ENCODE measurements at regions not wholly inside any gene's neighbourhood (a gene's known extent, or its start where the extent isn't known, plus 50 kb on each side); places are given as distances from the start of the nearest gene placed in this dataset.

GRCh38 chr10:3861795-3862194, 76.8 kb upstream of the KLF6 start:
- H3K23ac ChIP-seq (ENCODE audit: insufficient read length, low read depth, low read length) = no peak overlapping the region
- no peak overlapping the region for H3K27ac ChIP-seq (ENCODE audit: insufficient read length, low read depth, low read length)
- no peak overlapping the region for H3K14ac ChIP-seq (ENCODE audit: insufficient read depth, low read length)
- no peak overlapping the region for H2BK12ac ChIP-seq (ENCODE audit: insufficient read length, low read depth, low read length)
- no peaks in the 10 kb centered on the region for H3K23me2 ChIP-seq (ENCODE audit: insufficient read length, low read depth, low read length, poor library complexity, severe bottlenecking)
- no peak overlapping the region for H2BK120ac ChIP-seq (ENCODE audit: low read depth, low read length, poor library complexity, severe bottlenecking)
- no peak overlapping the region for H2BK20ac ChIP-seq (ENCODE audit: low read depth, low read length, poor library complexity, severe bottlenecking)
- H2BK5ac ChIP-seq (ENCODE audit: insufficient read length, low read length) = no peak overlapping the region
- Mint-ChIP-seq H3K4me1 (no peaks in the 10 kb centered on the region), H3K36me3 (ENCODE audit: insufficient read depth in 1 of 3, low read depth in 3 of 3) (no peaks in the 10 kb centered on the region), H3K27me3 (ENCODE audit: low read depth) (no peaks in the 10 kb centered on the region; the same call in 1 of the 2 replicates), H3K27ac (no peak overlapping the region), H3K4me3 (no peak overlapping the region), H3K9me3 (no peaks in the 10 kb centered on the region; a peak in 1 of 5 replicates)
- no peaks in the 10 kb centered on the region for H3K79me2 ChIP-seq (ENCODE audit: insufficient read depth, low read length)
- no peak overlapping the region for H4K5ac ChIP-seq (ENCODE audit: insufficient read length, low read depth, low read length)
- no peaks in the 10 kb centered on the region for H3K9me3 ChIP-seq (ENCODE audit: control insufficient read depth, low read depth, low read length)
- H3K4me2 ChIP-seq (ENCODE audit: insufficient read depth, insufficient read length, low read length) = no peak overlapping the region
- H4K20me1 ChIP-seq (ENCODE audit: control insufficient read depth, insufficient read depth, insufficient read length) = no peaks in the 10 kb centered on the region
- H2AK5ac ChIP-seq (ENCODE audit: insufficient read length, low read length) = no peak overlapping the region
- no peak overlapping the region for H3K56ac ChIP-seq (ENCODE audit: insufficient read length, low read depth, low read length)
- peak overlapping the region; percentile 51 for H3K18ac ChIP-seq (ENCODE audit: insufficient read length, low read depth, low read length)
- H3T11ph ChIP-seq (ENCODE audit: low read length) = no peak overlapping the region
- no peak overlapping the region for H4K91ac ChIP-seq (ENCODE audit: insufficient read length, low read depth, low read length)
- no peaks in the 10 kb centered on the region for H3K79me1 ChIP-seq (ENCODE audit: insufficient read depth, low read depth, low read length, poor library complexity, severe bottlenecking)
- H2BK15ac ChIP-seq (ENCODE audit: low read depth, low read length) = no peak overlapping the region
- no peak overlapping the region for H2AFZ ChIP-seq (ENCODE audit: low read length)
- TF ChIP-seq, protein P1, sequence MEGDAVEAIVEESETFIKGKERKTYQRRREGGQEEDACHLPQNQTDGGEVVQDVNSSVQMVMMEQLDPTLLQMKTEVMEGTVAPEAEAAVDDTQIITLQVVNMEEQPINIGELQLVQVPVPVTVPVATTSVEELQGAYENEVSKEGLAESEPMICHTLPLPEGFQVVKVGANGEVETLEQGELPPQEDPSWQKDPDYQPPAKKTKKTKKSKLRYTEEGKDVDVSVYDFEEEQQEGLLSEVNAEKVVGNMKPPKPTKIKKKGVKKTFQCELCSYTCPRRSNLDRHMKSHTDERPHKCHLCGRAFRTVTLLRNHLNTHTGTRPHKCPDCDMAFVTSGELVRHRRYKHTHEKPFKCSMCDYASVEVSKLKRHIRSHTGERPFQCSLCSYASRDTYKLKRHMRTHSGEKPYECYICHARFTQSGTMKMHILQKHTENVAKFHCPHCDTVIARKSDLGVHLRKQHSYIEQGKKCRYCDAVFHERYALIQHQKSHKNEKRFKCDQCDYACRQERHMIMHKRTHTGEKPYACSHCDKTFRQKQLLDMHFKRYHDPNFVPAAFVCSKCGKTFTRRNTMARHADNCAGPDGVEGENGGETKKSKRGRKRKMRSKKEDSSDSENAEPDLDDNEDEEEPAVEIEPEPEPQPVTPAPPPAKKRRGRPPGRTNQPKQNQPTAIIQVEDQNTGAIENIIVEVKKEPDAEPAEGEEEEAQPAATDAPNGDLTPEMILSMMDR (conservative IDR thresholded peaks at IDR 0.05) = no peak
- no peak overlapping the region for H3K9ac ChIP-seq (ENCODE audit: extremely low read depth, insufficient read length, low read length)
- no peaks in the 10 kb centered on the region for H3K27me3 ChIP-seq (ENCODE audit: insufficient read depth, low read length)
- H3K4me1 ChIP-seq (ENCODE audit: insufficient read depth, low read length) = no peaks in the 10 kb centered on the region
- no CpG with 5 or more reads among the region's 15 CpGs for whole genome bisulfite sequencing (ENCODE audit: extremely low coverage, insufficient read length, low lambda C conversion rate)
- DNase-seq = no peak
- H3K4ac ChIP-seq (ENCODE audit: low read depth, low read length) = no peak overlapping the region
- H4K8ac ChIP-seq (replicated peaks; ENCODE audit: insufficient read length, low read depth, low read length) = no peak overlapping the region
